Transverse colon (tissue), 4 donors: ENCODE measurements at regions not wholly inside any gene's neighbourhood (a gene's known extent, or its start where the extent isn't known, plus 50 kb on each side); places are given as distances from the start of the nearest gene placed in this dataset.

Experiments used
- DNase-seq: peaks from one replicate; pipeline ENCODE4 v3.0.0-alpha.2; 2019
- H3K27ac ChIP-seq, 4 donors: fragments of 200-600 bp; sonication (generic); 2 replicates each; pipeline ENCODE4 v1.5.1; 2016 to 2018; ENCODE audit warnings: inconsistent platforms in 4 of 4
- H3K27me3 ChIP-seq: fragments of 200-600 bp; sonication (generic); 2 replicates; pipeline ENCODE4 v1.5.1; 2017; ENCODE audit warnings: inconsistent platforms
- H3K36me3 ChIP-seq, 4 donors: fragments of 200-600 bp; sonication (generic); 2 replicates each; pipeline ENCODE4 v1.5.1; 2017 to 2019; ENCODE audit warnings: inconsistent platforms in 4 of 4
- H3K4me1 ChIP-seq, 4 donors: fragments of 200-600 bp; sonication (generic); 2 replicates each; pipeline ENCODE4 v1.5.1; 2017 to 2020; ENCODE audit warnings: inconsistent platforms in 4 of 4
- H3K4me3 ChIP-seq, 4 donors: fragments of 200-600 bp; sonication (generic); 1 replicate in 1 of 4; 2 replicates in 3 of 4; pipeline versions ENCODE4 v1.5.1 to v1.6.1; 2017 to 2019; ENCODE audit warnings: inconsistent platforms in 4 of 4
- H3K9me3 ChIP-seq, 2 donors: fragments of 200-600 bp; sonication (generic); 2 replicates each; pipeline ENCODE4 v1.5.1; 2017 to 2019; ENCODE audit warnings: inconsistent platforms in 2 of 2
- EP300 ChIP-seq: sonication (generic); formaldehyde crosslinking; IDR thresholded peaks from one replicate; pipeline ENCODE4 v1.6.1; 2017; ENCODE audit warnings: antibody characterized with exemption, low read depth
- POLR2A ChIP-seq: fragments of 450-650 bp; IDR thresholded peaks from one replicate; pipeline ENCODE4 v1.6.1; 2016; ENCODE audit warnings: antibody characterized with exemption, mild to moderate bottlenecking, moderate library complexity
- POLR2AphosphoS5 ChIP-seq, 3 donors: sonication (generic); formaldehyde crosslinking; IDR thresholded peaks; one replicate each; pipeline ENCODE4 v1.6.1; 2016; ENCODE audit warnings: antibody characterized with exemption in 3 of 3
- WGBS, 2 donors: methylation state at CpG; one replicate each; pipeline ENCODE4 v1.1.5; 2018; ENCODE audit warnings: low coverage in 1 of 2; 5-methylcytosine and 5-hydroxymethylcytosine counted together
- in situ Hi-C, 4 donors: fragments of 200-750 bp; cut with MboI; loops; one replicate each; pipeline versions ENCODE4 v1.15.0 to v1.15.1; 2017; ENCODE audit warnings: low sequenced_read_pairs in 3 of 4, low pct_ligation_motif_present in 1 of 4, low pct_unique_long_range_greater_than_20kb in 1 of 4
- intact Hi-C: fragments of 100-400 bp; cut with DNase I; formaldehyde crosslinking; loops from one replicate; pipeline ENCODE4 v1.15.1; 2023; ENCODE audit warnings: low total_unique reads
- TF ChIP-seq, protein P1 (sequence below), 5 experiments: fragments of 200-600 bp in 3 of 5; fragments of 450-650 bp in 2 of 5; sonication (generic) in 3 of 5; IDR thresholded peaks; 1 replicate in 2 of 5; 2 replicates in 3 of 5; pipeline ENCODE4 v1.5.1; 2016 to 2017; ENCODE audit warnings: antibody characterized with exemption in 5 of 5, inconsistent platforms in 3 of 5, mild to moderate bottlenecking in 2 of 5, moderate library complexity in 1 of 5

- no peak for DNase-seq
- Histone ChIP-seq H3K27ac (no peak overlapping the region), H3K27me3 (no peaks in the 10 kb centered on the region), H3K36me3 (no peaks in the 10 kb centered on the region), H3K4me1 (no peaks in the 10 kb centered on the region), H3K4me3 (no peak overlapping the region), H3K9me3 (no peaks in the 10 kb centered on the region)
- intact Hi-C loops: no loop called here
- TF ChIP-seq POLR2AphosphoS5 (IDR thresholded peaks at IDR 0.05) (no peak), POLR2A (no peak), EP300 (no peak)
- TF ChIP-seq, protein P1, sequence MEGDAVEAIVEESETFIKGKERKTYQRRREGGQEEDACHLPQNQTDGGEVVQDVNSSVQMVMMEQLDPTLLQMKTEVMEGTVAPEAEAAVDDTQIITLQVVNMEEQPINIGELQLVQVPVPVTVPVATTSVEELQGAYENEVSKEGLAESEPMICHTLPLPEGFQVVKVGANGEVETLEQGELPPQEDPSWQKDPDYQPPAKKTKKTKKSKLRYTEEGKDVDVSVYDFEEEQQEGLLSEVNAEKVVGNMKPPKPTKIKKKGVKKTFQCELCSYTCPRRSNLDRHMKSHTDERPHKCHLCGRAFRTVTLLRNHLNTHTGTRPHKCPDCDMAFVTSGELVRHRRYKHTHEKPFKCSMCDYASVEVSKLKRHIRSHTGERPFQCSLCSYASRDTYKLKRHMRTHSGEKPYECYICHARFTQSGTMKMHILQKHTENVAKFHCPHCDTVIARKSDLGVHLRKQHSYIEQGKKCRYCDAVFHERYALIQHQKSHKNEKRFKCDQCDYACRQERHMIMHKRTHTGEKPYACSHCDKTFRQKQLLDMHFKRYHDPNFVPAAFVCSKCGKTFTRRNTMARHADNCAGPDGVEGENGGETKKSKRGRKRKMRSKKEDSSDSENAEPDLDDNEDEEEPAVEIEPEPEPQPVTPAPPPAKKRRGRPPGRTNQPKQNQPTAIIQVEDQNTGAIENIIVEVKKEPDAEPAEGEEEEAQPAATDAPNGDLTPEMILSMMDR (IDR thresholded peaks at IDR 0.05): no peak
- WGBS, 2 donors: 47 to 53% methylated on average over 2 of the region's 2 CpGs
- in situ Hi-C loops: no loop called here
These were observed 228.4 kb downstream of the CMPK2 start for GRCh38 chr2:6637330-6637729.

DNA sequence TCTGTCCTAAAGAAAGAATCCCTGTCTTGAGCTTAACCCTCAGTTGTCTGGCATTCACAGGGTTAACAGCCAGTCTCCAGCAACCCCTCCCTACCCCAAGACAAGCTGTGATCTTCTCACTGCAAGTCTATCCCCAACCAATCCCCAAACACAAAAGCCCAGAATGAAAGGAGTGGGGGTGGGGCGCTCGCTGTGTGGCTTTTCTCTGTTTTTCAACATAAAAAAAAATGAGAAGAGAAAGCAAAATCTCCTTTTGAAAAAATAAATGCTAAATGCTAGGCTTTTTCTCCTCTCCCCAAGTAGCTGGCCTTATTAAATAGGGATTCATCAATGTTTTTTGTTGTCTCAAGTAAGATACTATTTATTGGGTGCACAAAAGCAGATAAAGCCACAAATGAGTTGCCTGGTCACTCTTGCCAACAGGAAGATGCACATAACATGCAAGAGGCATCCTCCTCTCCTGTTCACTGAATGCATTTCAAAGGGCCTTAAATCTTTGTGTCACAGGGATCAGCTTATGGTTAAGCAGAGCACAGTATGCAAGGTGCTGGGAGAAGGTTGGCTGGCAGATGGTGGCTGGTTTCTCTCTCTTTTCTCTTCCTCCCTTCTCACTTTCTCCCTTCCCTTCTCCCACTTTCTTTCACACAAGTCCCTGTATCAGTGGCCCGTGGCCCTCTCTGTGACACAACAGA is 225.6 kb downstream of the CMPK2 start:
- H3K4me3 ChIP-seq: no peak overlapping the region
- no peaks in the 10 kb centered on the region for H3K4me1 ChIP-seq
- H3K27ac ChIP-seq: no peak overlapping the region
- 40 to 52% methylated on average over 3 of the region's 3 CpGs for WGBS, 2 donors
- intact Hi-C loops (no loop called here), in situ Hi-C loops (no loop called here)
- H3K27me3 ChIP-seq: no peaks in the 10 kb centered on the region
- H3K9me3 ChIP-seq: no peaks in the 10 kb centered on the region
- DNase-seq: no peak
- no peak for TF ChIP-seq POLR2A
- TF ChIP-seq EP300: no peak
- TF ChIP-seq, protein P1 (IDR thresholded peaks at IDR 0.05): no peak
- TF ChIP-seq POLR2AphosphoS5 (IDR thresholded peaks at IDR 0.05): no peak
- no peaks in the 10 kb centered on the region for H3K36me3 ChIP-seq

DNA sequence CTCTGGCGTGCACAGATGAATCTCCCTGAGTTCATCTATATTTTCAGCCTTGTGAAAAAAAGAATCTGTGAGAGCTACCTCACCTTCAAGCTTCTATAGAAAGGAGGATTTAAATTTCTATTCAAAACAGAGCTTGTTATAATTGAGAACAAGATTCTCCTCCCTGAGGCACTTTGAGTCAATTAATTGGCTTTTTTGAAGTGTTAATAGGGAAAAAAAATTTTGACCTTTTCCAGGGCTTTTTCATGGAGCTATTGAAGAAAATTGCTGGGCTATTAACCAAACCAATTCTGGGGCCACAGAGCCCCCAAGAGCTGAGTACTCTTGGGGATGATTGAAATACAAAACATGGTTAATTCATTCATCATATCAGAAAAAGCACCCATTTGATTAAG is 225.1 kb downstream of the CMPK2 start:
- TF ChIP-seq EP300: no peak
- TF ChIP-seq, protein P1 (IDR thresholded peaks at IDR 0.05): no peak
- no peak for TF ChIP-seq POLR2A
- TF ChIP-seq POLR2AphosphoS5 (IDR thresholded peaks at IDR 0.05): no peak
- no peak for DNase-seq
- Histone ChIP-seq H3K36me3 (no peaks in the 10 kb centered on the region), H3K4me3 (no peak overlapping the region), H3K9me3 (no peaks in the 10 kb centered on the region), H3K4me1 (no peaks in the 10 kb centered on the region), H3K27ac (no peak overlapping the region), H3K27me3 (no peaks in the 10 kb centered on the region)
- in situ Hi-C loops (no loop called here), intact Hi-C loops (no loop called here)
- 73 to 83% methylated on average over 1 of the region's 1 CpG for WGBS, 2 donors

- Histone ChIP-seq H3K4me3 (no peak overlapping the region), H3K27me3 (no peaks in the 10 kb centered on the region), H3K36me3 (no peaks in the 10 kb centered on the region), H3K9me3 (no peaks in the 10 kb centered on the region), H3K27ac (no peak overlapping the region), H3K4me1 (no peaks in the 10 kb centered on the region)
- intact Hi-C loops (no loop called here), in situ Hi-C loops (no loop called here)
- WGBS, 2 donors: 58 to 85% methylated on average over 1 of the region's 1 CpG
- no peak for DNase-seq
- TF ChIP-seq POLR2A (no peak), EP300 (no peak), POLR2AphosphoS5 (IDR thresholded peaks at IDR 0.05) (no peak)
- TF ChIP-seq, protein P1 (IDR thresholded peaks at IDR 0.05): no peak
These were observed 223.8 kb downstream of the CMPK2 start for GRCh38 chr2:6641956-6642355.
